ENCODE measurements at regions not wholly inside any gene's neighbourhood (a gene's known extent, or its start where the extent isn't known, plus 50 kb on each side); places are given as distances from the start of the nearest gene placed in this dataset.

DNA sequence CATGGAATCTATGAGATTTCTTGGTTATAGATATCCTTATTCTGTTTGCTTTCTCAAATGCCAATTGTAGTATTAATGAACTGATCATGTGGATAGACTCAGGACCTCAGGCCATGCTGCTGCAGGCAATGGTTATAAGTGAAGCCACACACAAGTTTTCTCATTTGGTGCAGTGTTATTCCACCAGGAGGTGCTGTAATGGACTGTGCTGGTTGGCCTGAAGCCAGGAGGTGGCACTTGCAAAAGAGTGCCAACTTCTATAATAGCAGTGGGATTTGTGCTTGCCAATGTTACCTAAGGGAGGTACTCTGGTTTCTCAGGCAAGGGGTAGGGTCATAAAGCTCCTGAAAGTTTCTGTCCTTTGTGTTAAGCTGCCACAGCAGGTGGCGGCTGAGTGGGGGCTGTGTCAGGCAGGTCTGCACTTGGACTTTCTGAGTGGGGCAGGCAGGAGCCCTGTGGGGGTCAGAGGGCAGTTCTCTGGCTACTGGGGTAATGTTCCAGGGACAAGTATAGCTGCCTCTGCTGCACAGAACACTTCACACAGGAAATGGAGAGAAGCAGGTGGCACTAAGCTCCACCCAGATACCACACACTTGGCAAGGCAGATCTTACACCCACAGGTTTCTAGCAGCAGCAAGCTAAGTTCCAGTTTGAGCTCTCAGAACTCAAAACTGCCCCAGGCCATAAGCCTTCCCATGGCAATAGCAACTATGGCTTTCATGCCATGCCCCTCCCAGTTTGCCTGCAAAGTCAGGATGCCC lies 352.6 kb upstream of the CWC22 start:
- TF ChIP-seq POLR2AphosphoS5 (IDR thresholded peaks at IDR 0.05; ENCODE audit: low read depth, low read length) (no peak), POLR2A (IDR thresholded peaks at IDR 0.05; ENCODE audit: low read depth, low read length) (no peak), TAF1 (IDR thresholded peaks at IDR 0.05; ENCODE audit: low read depth, low read length) (no peak), SPI1 (IDR thresholded peaks at IDR 0.05; ENCODE audit: low read depth, low read length) (no peak), POU2F2 (IDR thresholded peaks at IDR 0.05; ENCODE audit: low read depth, low read length) (no peak), PAX5 (IDR thresholded peaks at IDR 0.05; ENCODE audit: insufficient read depth, low read length, severe bottlenecking) (no peak)
